ENCODE measurements at regions not wholly inside any gene's neighbourhood (a gene's known extent, or its start where the extent isn't known, plus 50 kb on each side); places are given as distances from the start of the nearest gene placed in this dataset.

GRCh38 chr16:6095414-6095813, 997.8 kb upstream of the EEF2KMT start:
- TF ChIP-seq ZNF225 (CRISPR knock-in tag; IDR thresholded peaks at IDR 0.05) (no peak), MEIS2 (CRISPR knock-in tag; IDR thresholded peaks at IDR 0.05) (no peak), ZNF546 (CRISPR knock-in tag; conservative IDR thresholded peaks at IDR 0.05) (no peak), ZNF709 (CRISPR knock-in tag; IDR thresholded peaks at IDR 0.05) (no peak), PRDM4 (CRISPR knock-in tag; IDR thresholded peaks at IDR 0.05; ENCODE audit: borderline replicate concordance) (no peak), ZNF296 (CRISPR knock-in tag; conservative IDR thresholded peaks at IDR 0.05) (no peak)
- FAIRE-seq (no peak), ATAC-seq (no peak), DNase-seq (ENCODE audit: low spot score) (no peak)
- no peaks in the 10 kb centered on the region for H4K20me1 ChIP-seq (ENCODE audit: insufficient read depth, low read length)
- ChIA-PET POLR2A (no interaction called here), CTCF (ENCODE audit: low intra/inter-chr PET ratio, low total read pairs) (no interaction called here)
- H3K27me3 ChIP-seq (ENCODE audit: control insufficient read depth in 1 of 2, insufficient read depth in 2 of 2, low read length in 2 of 2): no peaks in the 10 kb centered on the region
- no peak overlapping the region for H3K27ac ChIP-seq (ENCODE audit: extremely low read length, insufficient read depth, low read length)
- WGBS (ENCODE audit: low lambda C conversion rate): 9% methylated on average over 5 of the region's 5 CpGs
- H3K9me3 ChIP-seq (ENCODE audit: low read length): peaks cover 13% of the 10 kb centered on the region
- intact Hi-C loops (cut with micrococcal nuclease; ENCODE audit: unreplicated experiment) (no loop called here), in situ Hi-C loops (cut with HindIII; ENCODE audit: extremely low pct_ligation_motif_present, low pct_unique_long_range_greater_than_20kb) (no loop called here)
- BruUV-seq (replicated peaks): no TSS peak
- no peaks in the 10 kb centered on the region for H3K36me3 ChIP-seq (replicated peaks in 1 of 2; ENCODE audit: control insufficient read depth in 1 of 2, insufficient read depth in 2 of 2, low read length in 2 of 2)
- H2AFZ ChIP-seq (ENCODE audit: low read length): no peak overlapping the region
- no peaks in the 10 kb centered on the region for H3K4me1 ChIP-seq (ENCODE audit: insufficient read depth, low read length)
- H3K4me2 ChIP-seq (ENCODE audit: low read depth, low read length): no peak overlapping the region
- no peaks in the 10 kb centered on the region for H3K79me2 ChIP-seq (ENCODE audit: insufficient read depth, low read length)
- H3K4me3 ChIP-seq (replicated peaks in 1 of 3; ENCODE audit: insufficient read depth in 1 of 3, low read depth in 2 of 3, low read length in 3 of 3): no peak overlapping the region
- H3K9ac ChIP-seq (ENCODE audit: insufficient read depth, low read depth, low read length): no peak overlapping the region

DNA sequence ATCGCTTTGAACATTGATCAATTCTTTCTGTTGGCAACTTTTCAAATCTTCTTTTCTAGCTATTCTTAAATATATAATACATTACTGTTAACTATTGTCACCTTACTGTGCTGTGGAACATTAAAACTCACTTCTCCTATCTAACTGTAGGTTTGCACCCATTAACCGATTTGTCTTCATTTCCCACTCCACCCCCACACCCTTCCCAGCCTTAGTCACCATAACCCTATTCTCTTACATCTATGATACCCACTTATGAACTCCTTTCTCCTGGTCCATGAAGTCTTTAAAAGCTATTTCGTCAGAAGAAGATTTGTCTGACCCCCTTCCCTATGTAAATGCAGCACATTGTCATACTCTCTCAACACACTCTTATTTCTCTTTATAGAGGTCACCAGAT, 993.4 kb upstream of the EEF2KMT start:
- intact Hi-C loops (cut with micrococcal nuclease; ENCODE audit: unreplicated experiment) (no loop called here), in situ Hi-C loops (cut with HindIII; ENCODE audit: extremely low pct_ligation_motif_present, low pct_unique_long_range_greater_than_20kb) (no loop called here)
- no peaks in the 10 kb centered on the region for H4K20me1 ChIP-seq (ENCODE audit: insufficient read depth, low read length)
- no peak for FAIRE-seq
- no peak overlapping the region for H3K9ac ChIP-seq (ENCODE audit: insufficient read depth, low read depth, low read length)
- no peak overlapping the region for H3K4me3 ChIP-seq (replicated peaks in 1 of 3; ENCODE audit: insufficient read depth in 1 of 3, low read depth in 2 of 3, low read length in 3 of 3)
- H2AFZ ChIP-seq (ENCODE audit: low read length): no peak overlapping the region
- BruUV-seq (replicated peaks): no TSS peak
- POLR2A ChIA-PET: no interaction called here
- no peak for ATAC-seq
- CTCF ChIA-PET (ENCODE audit: low intra/inter-chr PET ratio, low total read pairs): no interaction called here
- peaks cover 26% of the 10 kb centered on the region for H3K9me3 ChIP-seq (ENCODE audit: low read length)
- DNase-seq (ENCODE audit: low spot score): no peak
- no peaks in the 10 kb centered on the region for H3K4me1 ChIP-seq (ENCODE audit: insufficient read depth, low read length)
- H3K79me2 ChIP-seq (ENCODE audit: insufficient read depth, low read length): no peaks in the 10 kb centered on the region
- no peak overlapping the region for H3K4me2 ChIP-seq (ENCODE audit: low read depth, low read length)
- H3K27ac ChIP-seq (ENCODE audit: extremely low read length, insufficient read depth, low read length): no peak overlapping the region
- TF ChIP-seq, protein P1, sequence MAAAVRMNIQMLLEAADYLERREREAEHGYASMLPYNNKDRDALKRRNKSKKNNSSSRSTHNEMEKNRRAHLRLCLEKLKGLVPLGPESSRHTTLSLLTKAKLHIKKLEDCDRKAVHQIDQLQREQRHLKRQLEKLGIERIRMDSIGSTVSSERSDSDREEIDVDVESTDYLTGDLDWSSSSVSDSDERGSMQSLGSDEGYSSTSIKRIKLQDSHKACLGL (CRISPR knock-in tag; IDR thresholded peaks at IDR 0.05): no peak
- TF ChIP-seq TBL1XR1 (IDR thresholded peaks at IDR 0.05; ENCODE audit: borderline replicate concordance, low read length, partially characterized antibody) (no peak), ARNT (IDR thresholded peaks at IDR 0.05) (no peak)
- H3K36me3 ChIP-seq (replicated peaks in 1 of 2; ENCODE audit: control insufficient read depth in 1 of 2, insufficient read depth in 2 of 2, low read length in 2 of 2): no peaks in the 10 kb centered on the region
- no peaks in the 10 kb centered on the region for H3K27me3 ChIP-seq (ENCODE audit: control insufficient read depth in 1 of 2, insufficient read depth in 2 of 2, low read length in 2 of 2)
- WGBS (ENCODE audit: low lambda C conversion rate): 17% methylated on average over 3 of the region's 3 CpGs

Measured in HepG2 (cell line).